H9 (cell line): ENCODE measurements at regions not wholly inside any gene's neighbourhood (a gene's known extent, or its start where the extent isn't known, plus 50 kb on each side); places are given as distances from the start of the nearest gene placed in this dataset.

Experiments used
- DNase-seq: peaks from one replicate; pipeline ENCODE4 v3.0.0-alpha.2; 2017
- H2AFZ ChIP-seq: one replicate; pipeline ENCODE4 v1.6.1; 2013; ENCODE audit warnings: mild to moderate bottlenecking, low read length, control low read depth, moderate library complexity
- H2AK5ac ChIP-seq: 2 replicates; pipeline ENCODE4 v1.6.1; 2013; ENCODE audit warnings: low read length, control low read depth, mixed read lengths; ENCODE audit not compliant: insufficient read length
- H2BK120ac ChIP-seq: one replicate; pipeline ENCODE4 v1.6.1; 2013; ENCODE audit warnings: low read depth, mild to moderate bottlenecking, low read length, control low read depth, inconsistent platforms; ENCODE audit not compliant: poor library complexity, severe bottlenecking
- H2BK12ac ChIP-seq: 2 replicates; pipeline ENCODE4 v1.6.1; 2013; ENCODE audit warnings: low read length, control low read depth, mixed read lengths, low read depth; ENCODE audit not compliant: insufficient read length
- H2BK15ac ChIP-seq: 2 replicates; pipeline ENCODE4 v1.6.1; 2013; ENCODE audit warnings: low read depth, low read length, control low read depth
- H2BK20ac ChIP-seq: one replicate; pipeline ENCODE4 v1.6.1; 2013; ENCODE audit warnings: low read depth, mild to moderate bottlenecking, low read length, control low read depth, inconsistent platforms; ENCODE audit not compliant: poor library complexity, severe bottlenecking
- H2BK5ac ChIP-seq: 2 replicates; pipeline ENCODE4 v1.6.1; 2013; ENCODE audit warnings: low read length, control low read depth, mixed read lengths; ENCODE audit not compliant: insufficient read length
- H3K14ac ChIP-seq: 2 replicates; pipeline ENCODE4 v1.6.1; 2013; ENCODE audit warnings: low read length, control low read depth; ENCODE audit not compliant: insufficient read depth
- H3K18ac ChIP-seq: 2 replicates; pipeline ENCODE4 v1.6.1; 2013; ENCODE audit warnings: low read depth, mild to moderate bottlenecking, mixed read lengths, low read length, control low read depth; ENCODE audit not compliant: insufficient read length
- H3K23ac ChIP-seq: 2 replicates; pipeline ENCODE4 v1.6.1; 2013; ENCODE audit warnings: low read length, control low read depth, mixed read lengths, low read depth; ENCODE audit not compliant: insufficient read length
- H3K23me2 ChIP-seq: 2 replicates; pipeline ENCODE4 v1.6.1; 2013; ENCODE audit warnings: low read depth, mild to moderate bottlenecking, mixed read lengths, low read length, control low read depth; ENCODE audit not compliant: insufficient read length, poor library complexity, severe bottlenecking
- H3K27ac ChIP-seq: 2 replicates; pipeline ENCODE4 v1.5.1; 2013; ENCODE audit warnings: low read length, control low read depth, mixed read lengths, low read depth; ENCODE audit not compliant: insufficient read length
- H3K27me3 ChIP-seq: 2 replicates; pipeline ENCODE4 v1.6.1; 2013; ENCODE audit warnings: low read length, control low read depth, inconsistent platforms; ENCODE audit not compliant: insufficient read depth
- H3K4ac ChIP-seq: 2 replicates; pipeline ENCODE4 v1.6.1; 2013; ENCODE audit warnings: low read depth, mild to moderate bottlenecking, control low read depth, inconsistent platforms, low read length, moderate library complexity
- H3K4me1 ChIP-seq: 2 replicates; pipeline ENCODE4 v1.6.1; 2013; ENCODE audit warnings: low read length, control low read depth, inconsistent platforms; ENCODE audit not compliant: insufficient read depth
- H3K4me2 ChIP-seq: 2 replicates; pipeline ENCODE4 v1.6.1; 2013; ENCODE audit warnings: low read length, control low read depth, mixed read lengths; ENCODE audit not compliant: insufficient read length, insufficient read depth
- H3K56ac ChIP-seq: 2 replicates; pipeline ENCODE4 v1.6.1; 2013; ENCODE audit warnings: low read depth, mild to moderate bottlenecking, mixed read lengths, low read length, control low read depth; ENCODE audit not compliant: insufficient read length
- H3K79me1 ChIP-seq: 2 replicates; pipeline ENCODE4 v1.6.1; 2013; ENCODE audit warnings: low read depth, mild to moderate bottlenecking, moderate library complexity, low read length, control low read depth, inconsistent platforms; ENCODE audit not compliant: insufficient read depth, poor library complexity, severe bottlenecking
- H3K79me2 ChIP-seq: 2 replicates; pipeline ENCODE4 v1.6.1; 2013; ENCODE audit warnings: low read length, control low read depth, inconsistent platforms; ENCODE audit not compliant: insufficient read depth
- H3K9ac ChIP-seq: 2 replicates; pipeline ENCODE4 v1.6.1; 2013; ENCODE audit warnings: low read length, control low read depth, mixed read lengths; ENCODE audit not compliant: insufficient read length; ENCODE audit errors: extremely low read depth
- H3K9me3 ChIP-seq: one replicate; pipeline ENCODE4 v1.6.1; 2013; ENCODE audit warnings: low read depth, low read length, inconsistent platforms; ENCODE audit not compliant: control insufficient read depth
- H3T11ph ChIP-seq: one replicate; pipeline ENCODE4 v1.6.1; 2013; ENCODE audit warnings: mild to moderate bottlenecking, low read length, control low read depth, inconsistent platforms
- H4K20me1 ChIP-seq: one replicate; pipeline ENCODE4 v1.6.1; 2013; ENCODE audit not compliant: control insufficient read depth, insufficient read length, insufficient read depth
- H4K5ac ChIP-seq: 2 replicates; pipeline ENCODE4 v1.6.1; 2013; ENCODE audit warnings: low read depth, mild to moderate bottlenecking, mixed read lengths, low read length, control low read depth; ENCODE audit not compliant: insufficient read length
- H4K8ac ChIP-seq: replicated peaks from 2 replicates; pipeline ENCODE4 v1.6.1; 2013; ENCODE audit warnings: low read length, control low read depth, mixed read lengths, low read depth; ENCODE audit not compliant: insufficient read length
- H4K91ac ChIP-seq: 2 replicates; pipeline ENCODE4 v1.6.1; 2013; ENCODE audit warnings: low read depth, mild to moderate bottlenecking, moderate library complexity, mixed read lengths, low read length, control low read depth; ENCODE audit not compliant: insufficient read length
- H3K27ac Mint-ChIP-seq, 3 experiments: 2 replicates in 2 of 3; 3 replicates in 1 of 3; pipeline ENCODE4 v1.8.0; 2020 to 2021; ENCODE audit warnings: mixed read lengths in 3 of 3, mild to moderate bottlenecking in 1 of 3, moderate library complexity in 1 of 3
- H3K27me3 Mint-ChIP-seq: 2 replicates; pipeline ENCODE4 v1.8.0; 2021; ENCODE audit warnings: low read depth, mild to moderate bottlenecking, moderate library complexity, mixed read lengths
- H3K36me3 Mint-ChIP-seq, 3 experiments: 2 replicates in 2 of 3; 3 replicates in 1 of 3; pipeline ENCODE4 v1.8.0; 2020 to 2021; ENCODE audit warnings: low read depth in 3 of 3, mixed read lengths in 3 of 3; ENCODE audit not compliant: insufficient read depth in 1 of 3
- H3K4me1 Mint-ChIP-seq, 2 experiments: 2 replicates each; pipeline ENCODE4 v1.8.0; 2020; ENCODE audit warnings: mixed read lengths in 2 of 2
- H3K4me3 Mint-ChIP-seq, 2 experiments: 2 replicates in 1 of 2; 3 replicates in 1 of 2; pipeline ENCODE4 v1.8.0; 2020 to 2021; ENCODE audit warnings: mild to moderate bottlenecking in 2 of 2, mixed read lengths in 2 of 2, moderate library complexity in 1 of 2
- H3K9me3 Mint-ChIP-seq, 2 experiments: 2 replicates in 1 of 2; 3 replicates in 1 of 2; pipeline ENCODE4 v1.8.0; 2020; ENCODE audit warnings: mild to moderate bottlenecking in 2 of 2, mixed read lengths in 2 of 2, moderate library complexity in 1 of 2
- CTCF ChIP-seq: fragments of 200-600 bp; sonication (generic); conservative IDR thresholded peaks from 3 replicates; pipeline ENCODE4 v1.8.0; 2021; ENCODE audit warnings: antibody characterized with exemption, mild to moderate bottlenecking
- WGBS: extraction: QIAGEN DNeasy Blood & Tissue Kit; methylation state at CpG from one replicate; pipeline ENCODE4 v1.1.7; 2013; ENCODE audit warnings: missing lambda C conversion rate, low lambda C conversion rate, mixed read lengths; ENCODE audit not compliant: insufficient read length; ENCODE audit errors: extremely low coverage; 5-methylcytosine and 5-hydroxymethylcytosine counted together

DNA sequence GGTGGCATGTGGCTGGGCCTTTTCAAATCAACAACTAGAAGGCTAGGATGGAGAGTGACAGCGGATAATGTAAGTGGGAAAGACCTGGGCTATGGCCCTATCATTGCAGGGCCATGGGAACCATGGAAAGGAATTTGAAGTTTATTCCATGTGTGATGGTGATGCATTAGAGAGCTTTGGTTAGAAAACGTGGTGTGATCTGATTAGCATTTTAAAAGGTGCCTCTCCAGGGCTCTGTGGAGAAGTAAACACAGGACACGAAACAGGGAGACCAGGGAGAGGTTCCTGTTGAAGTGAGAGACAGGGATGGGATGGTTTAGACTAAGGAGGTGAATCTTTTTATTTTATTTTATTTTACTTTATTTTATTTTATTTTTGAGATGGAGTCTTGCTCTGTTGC is 749.5 kb downstream of the GATA3 start:
- Histone ChIP-seq H2AK5ac (no peak overlapping the region), H3K23me2 (no peaks in the 10 kb centered on the region), H2BK12ac (no peak overlapping the region), H3T11ph (no peak overlapping the region), H3K4me2 (no peak overlapping the region), H3K18ac (no peak overlapping the region), H4K5ac (no peak overlapping the region), H4K91ac (no peak overlapping the region), H3K27ac (no peak overlapping the region), H4K8ac (no peak overlapping the region), H3K9ac (no peak overlapping the region), H3K9me3 (no peaks in the 10 kb centered on the region), H3K4me1 (no peaks in the 10 kb centered on the region), H2BK5ac (no peak overlapping the region), H2AFZ (no peak overlapping the region), H2BK15ac (no peak overlapping the region), H3K79me2 (no peaks in the 10 kb centered on the region), H3K23ac (no peak overlapping the region), H3K4ac (no peak overlapping the region), H4K20me1 (no peaks in the 10 kb centered on the region), H3K79me1 (no peaks in the 10 kb centered on the region), H2BK120ac (no peak overlapping the region), H3K14ac (no peak overlapping the region), H2BK20ac (no peak overlapping the region), H3K56ac (no peak overlapping the region), H3K27me3 (no peaks in the 10 kb centered on the region)
- Mint-ChIP-seq H3K27ac (no peak overlapping the region), H3K4me3 (no peak overlapping the region), H3K27me3 (peaks cover 33% of the 10 kb centered on the region), H3K4me1 (peaks cover 9 to 17% of the 10 kb centered on the region in 2 experiments), H3K36me3 (peaks cover 2 to 5% (median 2%) of the 10 kb centered on the region in 3 experiments; a peak in 4 of 7 replicates), H3K9me3 (peaks cover 7 to 11% of the 10 kb centered on the region in 2 experiments)
- no CpG with 5 or more reads among the region's 3 CpGs for WGBS
- TF ChIP-seq CTCF, result no peak
- no peak for DNase-seq
